ENCODE measurements at regions not wholly inside any gene's neighbourhood (a gene's known extent, or its start where the extent isn't known, plus 50 kb on each side); places are given as distances from the start of the nearest gene placed in this dataset.

- no peak for DNase-seq (ENCODE audit: low read depth in 2 of 2, low spot score in 1 of 2)
Measured at GRCh38 chr13:80040196-80040980, 300.5 kb downstream of the SPRY2 start.

- no peak for DNase-seq (ENCODE audit: low read depth in 2 of 2, low spot score in 1 of 2)
Measured at GRCh38 chr13:80039000-80039399, 301.9 kb downstream of the SPRY2 start.

- no peak for DNase-seq (ENCODE audit: low read depth in 2 of 2, low spot score in 1 of 2)
Measured at GRCh38 chr13:80038371-80038770, 302.6 kb downstream of the SPRY2 start.

GRCh38 chr13:80037505-80037888 lies 303.4 kb downstream of the SPRY2 start:
- DNase-seq (ENCODE audit: low read depth in 2 of 2, low spot score in 1 of 2) = no peak

GRCh38 chr13:80036845-80037504 lies 304.0 kb downstream of the SPRY2 start:
- no peak for DNase-seq (ENCODE audit: low read depth in 2 of 2, low spot score in 1 of 2)

- no peak for DNase-seq (ENCODE audit: low read depth in 2 of 2, low spot score in 1 of 2)
Measured at GRCh38 chr13:80035096-80035495, 305.8 kb downstream of the SPRY2 start.

GRCh38 chr13:80033951-80034350 lies 307.0 kb downstream of the SPRY2 start:
- no peak for DNase-seq (ENCODE audit: low read depth in 2 of 2, low spot score in 1 of 2)

- DNase-seq (ENCODE audit: low read depth in 2 of 2, low spot score in 1 of 2) = no peak
Measured at GRCh38 chr13:80033286-80033685, 307.6 kb downstream of the SPRY2 start.

GRCh38 chr13:80030491-80030890 lies 310.4 kb downstream of the SPRY2 start:
- DNase-seq (ENCODE audit: low read depth in 2 of 2, low spot score in 1 of 2) = no peak

- DNase-seq (ENCODE audit: low read depth in 2 of 2, low spot score in 1 of 2) = no peak
Measured at GRCh38 chr13:80029170-80029569, 311.8 kb downstream of the SPRY2 start.

- DNase-seq (ENCODE audit: low read depth in 2 of 2, low spot score in 1 of 2) = no peak
Measured at GRCh38 chr13:80022146-80022545, 318.8 kb downstream of the SPRY2 start.

- no peak for DNase-seq (ENCODE audit: low read depth in 2 of 2, low spot score in 1 of 2)
Measured at GRCh38 chr13:80012251-80012650, 328.7 kb downstream of the SPRY2 start.

GRCh38 chr13:80011448-80012212 lies 329.3 kb downstream of the SPRY2 start:
- DNase-seq (ENCODE audit: low read depth in 2 of 2, low spot score in 1 of 2) = no peak

- DNase-seq (ENCODE audit: low read depth in 2 of 2, low spot score in 1 of 2) = no peak
Measured at GRCh38 chr13:80010846-80011245, 330.1 kb downstream of the SPRY2 start.

GRCh38 chr13:80010286-80010831 lies 330.6 kb downstream of the SPRY2 start:
- no peak for DNase-seq (ENCODE audit: low read depth in 2 of 2, low spot score in 1 of 2)

GRCh38 chr13:80009760-80010159 lies 331.2 kb downstream of the SPRY2 start:
- DNase-seq (ENCODE audit: low read depth in 2 of 2, low spot score in 1 of 2) = no peak

GRCh38 chr13:80006940-80007339 lies 334.0 kb downstream of the SPRY2 start:
- DNase-seq (ENCODE audit: low read depth in 2 of 2, low spot score in 1 of 2) = no peak

GRCh38 chr13:80001510-80001842 lies 339.4 kb downstream of the SPRY2 start:
- DNase-seq (ENCODE audit: low read depth in 2 of 2, low spot score in 1 of 2) = no peak

GRCh38 chr13:80000684-80001509 lies 340.0 kb downstream of the SPRY2 start:
- no peak for DNase-seq (ENCODE audit: low read depth in 2 of 2, low spot score in 1 of 2)

- DNase-seq (ENCODE audit: low read depth in 2 of 2, low spot score in 1 of 2) = no peak
Measured at GRCh38 chr13:79999601-80000000, 341.3 kb downstream of the SPRY2 start.

GRCh38 chr13:79998381-79998880 lies 342.5 kb downstream of the SPRY2 start:
- DNase-seq (ENCODE audit: low read depth in 2 of 2, low spot score in 1 of 2) = no peak
